Activated CD4-positive, CD25-positive, alpha-beta regulatory T cell treated with anti-CD3 and anti-CD28 coated beads, Interleukin-2, amount 50 U/mL, for 24 hours (primary cell): ENCODE measurements at regions not wholly inside any gene's neighbourhood (a gene's known extent, or its start where the extent isn't known, plus 50 kb on each side); places are given as distances from the start of the nearest gene placed in this dataset.

Experiments
- ATAC-seq, 2 donors: fragments of 150-1000 bp; cut with Tn5 transposase; one replicate each; pipeline ENCODE4 v1.10.0; 2021; ENCODE audit warnings: mild to moderate bottlenecking in 1 of 2, moderate library complexity in 1 of 2

GRCh38 chr11:116233561-116233960 lies 539.2 kb downstream of the BUD13 start:
- no peak for ATAC-seq

GRCh38 chr11:116232364-116232828 lies 540.4 kb downstream of the BUD13 start:
- no peak for ATAC-seq

- no peak for ATAC-seq
These were observed 541.2 kb downstream of the BUD13 start for GRCh38 chr11:116231543-116231942.

- no peak for ATAC-seq
These were observed 542.3 kb downstream of the BUD13 start for GRCh38 chr11:116230438-116230837.

- ATAC-seq: no peak
These were observed 543.4 kb downstream of the BUD13 start for GRCh38 chr11:116229236-116229970.

GRCh38 chr11:116226731-116227130 lies 546.1 kb downstream of the BUD13 start:
- no peak for ATAC-seq

GRCh38 chr11:116225784-116226585 lies 546.8 kb downstream of the BUD13 start:
- ATAC-seq: no peak

GRCh38 chr11:116225236-116225635 lies 547.6 kb downstream of the BUD13 start:
- ATAC-seq: no peak

- ATAC-seq: no peak
These were observed 547.9 kb downstream of the BUD13 start for GRCh38 chr11:116224889-116225200.

GRCh38 chr11:116224154-116224888 lies 548.5 kb downstream of the BUD13 start:
- ATAC-seq: no peak

GRCh38 chr11:116221351-116221750 lies 551.4 kb downstream of the BUD13 start:
- ATAC-seq: no peak

GRCh38 chr11:116219171-116219635 lies 553.6 kb downstream of the BUD13 start:
- no peak for ATAC-seq

GRCh38 chr11:116217441-116217840 lies 555.3 kb downstream of the BUD13 start:
- no peak for ATAC-seq

GRCh38 chr11:116217006-116217405 lies 555.8 kb downstream of the BUD13 start:
- ATAC-seq: no peak

GRCh38 chr11:116215471-116216113 lies 557.2 kb downstream of the BUD13 start:
- no peak for ATAC-seq

- no peak for ATAC-seq
These were observed 561.6 kb downstream of the BUD13 start for GRCh38 chr11:116211147-116211546.

- no peak for ATAC-seq
These were observed 562.1 kb downstream of the BUD13 start for GRCh38 chr11:116210663-116211062.

GRCh38 chr11:116209255-116209654 lies 563.5 kb downstream of the BUD13 start:
- ATAC-seq: no peak

- ATAC-seq: no peak
These were observed 565.2 kb downstream of the BUD13 start for GRCh38 chr11:116207421-116208141.

GRCh38 chr11:116207019-116207418 lies 565.8 kb downstream of the BUD13 start:
- no peak for ATAC-seq

GRCh38 chr11:116202922-116203321 lies 569.9 kb downstream of the BUD13 start:
- ATAC-seq: no peak

- no peak for ATAC-seq
These were observed 572.2 kb downstream of the BUD13 start for GRCh38 chr11:116200564-116200963.
